Small intestine (tissue), 7 donors: ENCODE measurements at regions not wholly inside any gene's neighbourhood (a gene's known extent, or its start where the extent isn't known, plus 50 kb on each side); places are given as distances from the start of the nearest gene placed in this dataset.
A peak's percentile ranks its signal among the peaks of the same experiment; 100 is the strongest.

Experiments
- DNase-seq, 2 donors: peaks; one replicate each; pipeline versions ENCODE4 v3.0.0 to v3.0.0-alpha.2; 2013
- FAIRE-seq: peaks from 2 replicates; lab custom pipeline; 2012; peaks lifted over from hg19 to GRCh38; lab: Jason Lieb, UNC
- H3K27ac ChIP-seq, 3 donors: one replicate each; pipeline ENCODE4 v1.5.1; 2013; ENCODE audit warnings: low read length in 2 of 3, mild to moderate bottlenecking in 2 of 3, control low read depth in 1 of 3, inconsistent platforms in 1 of 3, low read depth in 1 of 3, moderate library complexity in 1 of 3
- H3K27me3 ChIP-seq, 3 donors: one replicate each; pipeline ENCODE4 v1.6.1; 2013; ENCODE audit warnings: low read length in 3 of 3, inconsistent platforms in 1 of 3; ENCODE audit not compliant: control insufficient read depth in 3 of 3, insufficient read depth in 3 of 3
- H3K36me3 ChIP-seq, 3 donors: one replicate each; pipeline ENCODE4 v1.6.1; 2013; ENCODE audit warnings: low read length in 3 of 3, inconsistent platforms in 1 of 3, low read depth in 1 of 3, mild to moderate bottlenecking in 1 of 3, moderate library complexity in 1 of 3; ENCODE audit not compliant: control insufficient read depth in 3 of 3, insufficient read depth in 2 of 3
- H3K4me1 ChIP-seq, 3 donors: one replicate each; pipeline ENCODE4 v1.6.1; 2013; ENCODE audit warnings: low read length in 2 of 3, inconsistent platforms in 1 of 3, low read depth in 1 of 3, mild to moderate bottlenecking in 1 of 3, moderate library complexity in 1 of 3; ENCODE audit not compliant: control insufficient read depth in 3 of 3, insufficient read depth in 2 of 3
- H3K4me3 ChIP-seq, 3 donors: one replicate each; pipeline ENCODE4 v1.5.1; 2013; ENCODE audit warnings: low read length in 3 of 3, control low read depth in 1 of 3, inconsistent platforms in 1 of 3, low read depth in 1 of 3, mild to moderate bottlenecking in 1 of 3, moderate library complexity in 1 of 3
- H3K9me3 ChIP-seq, 2 donors: one replicate each; pipeline ENCODE4 v1.6.1; 2013; ENCODE audit warnings: low read depth in 1 of 2, low read length in 1 of 2; ENCODE audit not compliant: control insufficient read depth in 2 of 2, insufficient read depth in 1 of 2
- WGBS, 3 donors: extraction: QIAGEN DNeasy Blood & Tissue Kit; methylation state at CpG; one replicate each; pipeline ENCODE4 v1.1.7; 2013; 5-methylcytosine and 5-hydroxymethylcytosine counted together
- donor health status: healthy with polysubstance abuse.
- donor health status: control.
- donor health status: control.
- donor health status: Bipolar disorder and iron deficiency.
- donor health status: healthy.

GRCh38 chr19:31554360-31554759 is 205.1 kb upstream of the TSHZ3 start:
- H3K27ac ChIP-seq, result peak overlapping the region in 1 of 3 donors; percentile 33
- no peaks in the 10 kb centered on the region for H3K27me3 ChIP-seq
- 69 to 72% (median 71%) methylated on average over 9 of the region's 9 CpGs for WGBS, 3 donors
- peaks cover 0 to 2% of the 10 kb centered on the region in 2 donors for H3K9me3 ChIP-seq
- DNase-seq, result no peak
- FAIRE-seq, result no peak
- no peak overlapping the region for H3K4me3 ChIP-seq
- H3K36me3 ChIP-seq, result no peaks in the 10 kb centered on the region
- H3K4me1 ChIP-seq, result no peaks in the 10 kb centered on the region

- Histone ChIP-seq H3K4me1 (no peaks in the 10 kb centered on the region), H3K4me3 (no peak overlapping the region), H3K27ac (no peak overlapping the region), H3K36me3 (no peaks in the 10 kb centered on the region), H3K27me3 (no peaks in the 10 kb centered on the region), H3K9me3 (peaks cover 0 to 3% of the 10 kb centered on the region in 2 donors)
- no peak for DNase-seq
- no peak for FAIRE-seq
- WGBS, 3 donors, result 23 to 52% (median 40%) methylated on average over 8 of the region's 8 CpGs
Observed at GRCh38 chr19:31555634-31556215, 206.5 kb upstream of the TSHZ3 start.

- WGBS, 3 donors, result 83 to 94% (median 94%) methylated on average over 3 of the region's 3 CpGs
- DNase-seq (no peak), FAIRE-seq (no peak)
- no peaks in the 10 kb centered on the region for H3K36me3 ChIP-seq
- no peaks in the 10 kb centered on the region for H3K4me1 ChIP-seq
- H3K4me3 ChIP-seq, result no peak overlapping the region
- no peak overlapping the region for H3K27ac ChIP-seq
- no peaks in the 10 kb centered on the region for H3K27me3 ChIP-seq
- peaks cover 0 to 3% of the 10 kb centered on the region in 2 donors for H3K9me3 ChIP-seq
Observed at GRCh38 chr19:31559494-31559893, 210.3 kb upstream of the TSHZ3 start.

- no peaks in the 10 kb centered on the region for H3K27me3 ChIP-seq
- no peaks in the 10 kb centered on the region for H3K4me1 ChIP-seq
- 71 to 80% (median 74%) methylated on average over 22 of the region's 22 CpGs for WGBS, 3 donors
- DNase-seq, result no peak
- FAIRE-seq, result no peak
- no peak overlapping the region for H3K27ac ChIP-seq
- H3K4me3 ChIP-seq, result no peak overlapping the region
- H3K9me3 ChIP-seq, result peaks cover 0 to 3% of the 10 kb centered on the region in 2 donors
- H3K36me3 ChIP-seq, result no peaks in the 10 kb centered on the region
Observed at GRCh38 chr19:31560086-31561060, 211.1 kb upstream of the TSHZ3 start.

GRCh38 chr19:31562966-31563612 is 213.9 kb upstream of the TSHZ3 start:
- no peak for FAIRE-seq
- no peak for DNase-seq
- Histone ChIP-seq H3K27ac (no peak overlapping the region), H3K9me3 (peaks cover 0 to 3% of the 10 kb centered on the region in 2 donors), H3K36me3 (no peaks in the 10 kb centered on the region), H3K27me3 (no peaks in the 10 kb centered on the region), H3K4me3 (no peak overlapping the region), H3K4me1 (no peaks in the 10 kb centered on the region)
- WGBS, 3 donors, result 91 to 93% (median 93%) methylated on average over 25 of the region's 25 CpGs

- Histone ChIP-seq H3K4me3 (no peak overlapping the region), H3K27ac (no peak overlapping the region), H3K36me3 (no peaks in the 10 kb centered on the region), H3K27me3 (no peaks in the 10 kb centered on the region), H3K4me1 (no peaks in the 10 kb centered on the region), H3K9me3 (no peaks in the 10 kb centered on the region)
- 85 to 91% (median 86%) methylated on average over 11 of the region's 11 CpGs for WGBS, 3 donors
- DNase-seq (no peak), FAIRE-seq (no peak)
Observed at GRCh38 chr19:31567776-31568175, 218.5 kb upstream of the TSHZ3 start.

GRCh38 chr19:31568724-31569123 is 219.5 kb upstream of the TSHZ3 start:
- DNase-seq (no peak), FAIRE-seq (no peak)
- Histone ChIP-seq H3K9me3 (no peaks in the 10 kb centered on the region), H3K36me3 (no peaks in the 10 kb centered on the region), H3K27ac (no peak overlapping the region), H3K4me3 (no peak overlapping the region), H3K4me1 (no peaks in the 10 kb centered on the region), H3K27me3 (no peaks in the 10 kb centered on the region)
- 82 to 88% (median 84%) methylated on average over 6 of the region's 6 CpGs for WGBS, 3 donors

GRCh38 chr19:31570718-31571117 is 221.5 kb upstream of the TSHZ3 start:
- H3K36me3 ChIP-seq, result no peaks in the 10 kb centered on the region
- no peaks in the 10 kb centered on the region for H3K27me3 ChIP-seq
- H3K4me3 ChIP-seq, result no peak overlapping the region
- FAIRE-seq (no peak), DNase-seq (no peak)
- WGBS, 3 donors, result 70 to 81% (median 77%) methylated on average over 4 of the region's 4 CpGs
- no peak overlapping the region for H3K27ac ChIP-seq
- H3K4me1 ChIP-seq, result no peaks in the 10 kb centered on the region
- H3K9me3 ChIP-seq, result no peaks in the 10 kb centered on the region
